ENCODE measurements at regions not wholly inside any gene's neighbourhood (a gene's known extent, or its start where the extent isn't known, plus 50 kb on each side); places are given as distances from the start of the nearest gene placed in this dataset.

DNA sequence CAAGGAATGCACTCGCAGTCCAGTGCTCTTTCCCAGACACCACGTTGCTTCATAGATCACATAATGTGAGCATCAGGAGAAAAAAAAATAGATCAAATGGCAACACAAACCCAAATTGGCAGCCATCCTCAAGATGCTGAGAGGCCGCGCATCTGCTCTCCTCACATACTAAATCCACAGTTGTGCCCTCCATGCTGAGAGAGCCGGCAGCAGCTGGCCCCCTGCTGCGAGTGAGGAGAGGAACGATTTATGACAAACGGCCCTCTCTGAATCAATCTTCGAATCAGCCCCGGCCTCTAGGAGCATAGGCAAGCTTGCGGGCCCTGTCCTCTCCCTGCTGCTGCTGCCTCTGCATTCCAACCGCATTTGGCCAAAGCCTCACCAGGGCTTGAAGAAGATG lies 159.9 kb upstream of the TENM4 start:
- TF ChIP-seq POLR2A (IDR thresholded peaks at IDR 0.05; ENCODE audit: low read length) (no peak), GATA1 (IDR thresholded peaks at IDR 0.05; ENCODE audit: low read depth, low read length) (no peak)
